ENCODE measurements at regions not wholly inside any gene's neighbourhood (a gene's known extent, or its start where the extent isn't known, plus 50 kb on each side); places are given as distances from the start of the nearest gene placed in this dataset.
"Not testable (repeated sequence)": the region's sequence is repeated elsewhere in the genome, so short reads cannot be mapped to it uniquely, and the experiment has no call there.

- DNase-seq (ENCODE audit: low read depth in 2 of 3, low spot score in 1 of 3): no peak
Measured at GRCh38 chr3:22732641-22733040, 470.5 kb upstream of the UBE2E2 start.

GRCh38 chr3:22734207-22734606, 468.9 kb upstream of the UBE2E2 start:
- no peak for DNase-seq (ENCODE audit: low read depth in 2 of 3, low spot score in 1 of 3)

GRCh38 chr3:22734756-22735155, 468.4 kb upstream of the UBE2E2 start:
- DNase-seq (ENCODE audit: low read depth in 2 of 3, low spot score in 1 of 3): no peak

GRCh38 chr3:22735373-22735772, 467.8 kb upstream of the UBE2E2 start:
- no peak for DNase-seq (ENCODE audit: low read depth in 2 of 3, low spot score in 1 of 3)

GRCh38 chr3:22743386-22743785, 459.7 kb upstream of the UBE2E2 start:
- not testable (repeated sequence) for DNase-seq (ENCODE audit: low read depth in 2 of 3, low spot score in 1 of 3)

GRCh38 chr3:22745321-22745720, 457.8 kb upstream of the UBE2E2 start:
- no peak for DNase-seq (ENCODE audit: low read depth in 2 of 3, low spot score in 1 of 3)

- DNase-seq (ENCODE audit: low read depth in 2 of 3, low spot score in 1 of 3): no peak
Measured at GRCh38 chr3:22746221-22746620, 456.9 kb upstream of the UBE2E2 start.

GRCh38 chr3:22748453-22749045, 454.6 kb upstream of the UBE2E2 start:
- no peak for DNase-seq (ENCODE audit: low read depth in 2 of 3, low spot score in 1 of 3)

- DNase-seq (ENCODE audit: low read depth in 2 of 3, low spot score in 1 of 3): no peak
Measured at GRCh38 chr3:22759636-22760310, 443.4 kb upstream of the UBE2E2 start.

- no peak for DNase-seq (ENCODE audit: low read depth in 2 of 3, low spot score in 1 of 3)
Measured at GRCh38 chr3:22765679-22766078, 437.4 kb upstream of the UBE2E2 start.

- no peak for DNase-seq (ENCODE audit: low read depth in 2 of 3, low spot score in 1 of 3)
Measured at GRCh38 chr3:22777834-22778233, 425.3 kb upstream of the UBE2E2 start.

GRCh38 chr3:22779737-22780136, 423.4 kb upstream of the UBE2E2 start:
- no peak for DNase-seq (ENCODE audit: low read depth in 2 of 3, low spot score in 1 of 3)

- no peak for DNase-seq (ENCODE audit: low read depth in 2 of 3, low spot score in 1 of 3)
Measured at GRCh38 chr3:22792533-22792932, 410.6 kb upstream of the UBE2E2 start.

- no peak for DNase-seq (ENCODE audit: low read depth in 2 of 3, low spot score in 1 of 3)
Measured at GRCh38 chr3:22795917-22796316, 407.2 kb upstream of the UBE2E2 start.

- DNase-seq (ENCODE audit: low read depth in 2 of 3, low spot score in 1 of 3): no peak
Measured at GRCh38 chr3:22798461-22798860, 404.7 kb upstream of the UBE2E2 start.

GRCh38 chr3:22819209-22819608, 383.9 kb upstream of the UBE2E2 start:
- DNase-seq (ENCODE audit: low read depth in 2 of 3, low spot score in 1 of 3): no peak

GRCh38 chr3:22835041-22835440, 368.1 kb upstream of the UBE2E2 start:
- DNase-seq (ENCODE audit: low read depth in 2 of 3, low spot score in 1 of 3): no peak

GRCh38 chr3:22836131-22836530, 367.0 kb upstream of the UBE2E2 start:
- no peak for DNase-seq (ENCODE audit: low read depth in 2 of 3, low spot score in 1 of 3)

- DNase-seq (ENCODE audit: low read depth in 2 of 3, low spot score in 1 of 3): no peak
Measured at GRCh38 chr3:22843854-22844253, 359.3 kb upstream of the UBE2E2 start.

GRCh38 chr3:22846566-22846965, 356.6 kb upstream of the UBE2E2 start:
- no peak for DNase-seq (ENCODE audit: low read depth in 2 of 3, low spot score in 1 of 3)

- not testable (repeated sequence) for DNase-seq (ENCODE audit: low read depth in 2 of 3, low spot score in 1 of 3)
Measured at GRCh38 chr3:22849583-22849982, 353.5 kb upstream of the UBE2E2 start.

- DNase-seq (ENCODE audit: low read depth in 2 of 3, low spot score in 1 of 3): no peak
Measured at GRCh38 chr3:22856811-22857210, 346.3 kb upstream of the UBE2E2 start.

GRCh38 chr3:22858486-22858885, 344.6 kb upstream of the UBE2E2 start:
- no peak for DNase-seq (ENCODE audit: low read depth in 2 of 3, low spot score in 1 of 3)

Measured in stimulated activated CD4-positive, alpha-beta T cell treated with anti-CD3 and anti-CD28 coated beads, Interleukin-12 subunit alpha, Interleukin-12 subunit beta, amount 100 ng/mL, for 48 hours (primary cell).